ENCODE measurements at regions not wholly inside any gene's neighbourhood (a gene's known extent, or its start where the extent isn't known, plus 50 kb on each side); places are given as distances from the start of the nearest gene placed in this dataset.
A peak's percentile ranks its signal among the peaks of the same experiment; 100 is the strongest.

DNA sequence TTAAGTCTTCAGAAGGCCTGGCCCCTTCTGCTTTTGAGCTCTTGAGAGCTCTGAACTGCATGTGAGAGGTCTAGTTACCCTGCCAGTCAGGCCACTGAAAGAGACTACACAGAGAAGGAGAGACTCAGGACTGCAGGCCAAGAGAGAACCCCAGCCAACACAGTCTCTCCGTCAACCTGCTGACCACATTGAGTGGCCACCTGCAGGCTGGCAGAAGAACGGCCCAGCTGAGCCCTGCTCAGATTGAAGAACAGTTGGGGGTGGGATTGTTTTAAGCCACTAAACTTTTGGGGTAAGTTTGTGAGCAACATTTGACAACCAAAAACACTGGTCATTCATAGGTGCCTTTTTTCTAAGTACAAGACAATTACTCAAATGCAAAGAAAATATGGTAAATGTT, 273.5 kb upstream of the CCDC54 start:
- intact Hi-C loops (cut with DNase I), result no loop called here
- TF ChIP-seq, protein P1, sequence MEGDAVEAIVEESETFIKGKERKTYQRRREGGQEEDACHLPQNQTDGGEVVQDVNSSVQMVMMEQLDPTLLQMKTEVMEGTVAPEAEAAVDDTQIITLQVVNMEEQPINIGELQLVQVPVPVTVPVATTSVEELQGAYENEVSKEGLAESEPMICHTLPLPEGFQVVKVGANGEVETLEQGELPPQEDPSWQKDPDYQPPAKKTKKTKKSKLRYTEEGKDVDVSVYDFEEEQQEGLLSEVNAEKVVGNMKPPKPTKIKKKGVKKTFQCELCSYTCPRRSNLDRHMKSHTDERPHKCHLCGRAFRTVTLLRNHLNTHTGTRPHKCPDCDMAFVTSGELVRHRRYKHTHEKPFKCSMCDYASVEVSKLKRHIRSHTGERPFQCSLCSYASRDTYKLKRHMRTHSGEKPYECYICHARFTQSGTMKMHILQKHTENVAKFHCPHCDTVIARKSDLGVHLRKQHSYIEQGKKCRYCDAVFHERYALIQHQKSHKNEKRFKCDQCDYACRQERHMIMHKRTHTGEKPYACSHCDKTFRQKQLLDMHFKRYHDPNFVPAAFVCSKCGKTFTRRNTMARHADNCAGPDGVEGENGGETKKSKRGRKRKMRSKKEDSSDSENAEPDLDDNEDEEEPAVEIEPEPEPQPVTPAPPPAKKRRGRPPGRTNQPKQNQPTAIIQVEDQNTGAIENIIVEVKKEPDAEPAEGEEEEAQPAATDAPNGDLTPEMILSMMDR (IDR thresholded peaks at IDR 0.05), result no peak
- Histone ChIP-seq H3K27ac (no peak overlapping the region), H3K9me3 (no peaks in the 10 kb centered on the region), H3K36me3 (no peaks in the 10 kb centered on the region), H3K4me1 (no peaks in the 10 kb centered on the region), H3K4me3 (no peak overlapping the region), H3K27me3 (no peaks in the 10 kb centered on the region)
- FAIRE-seq (no peak), ATAC-seq (no peak), DNase-seq (no peak)
- 63 to 84% methylated on average over 2 of the region's 2 CpGs for whole genome bisulfite sequencing, 2 donors

DNA sequence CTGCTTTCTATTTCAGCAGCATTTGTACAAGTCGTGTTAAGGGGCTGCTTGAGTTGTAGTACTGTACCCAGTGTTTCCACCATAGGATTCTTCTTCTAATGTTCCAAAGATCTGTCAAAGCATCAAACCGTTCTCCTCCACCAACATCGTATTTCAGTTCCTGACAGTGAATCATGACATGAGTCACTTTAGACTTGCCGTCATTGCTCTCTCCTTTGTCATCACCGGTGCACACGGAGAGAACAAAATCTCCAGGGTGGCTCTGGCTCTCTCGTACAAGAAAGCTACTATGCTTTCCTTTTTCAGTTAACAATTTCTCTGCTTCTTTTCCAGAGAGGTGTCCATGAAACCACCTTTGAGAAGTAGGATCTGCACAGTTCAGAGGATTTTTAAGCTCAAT, 270.9 kb upstream of the CCDC54 start:
- H3K4me3 ChIP-seq, result no peak overlapping the region
- intact Hi-C loops (cut with DNase I), result no loop called here
- no peaks in the 10 kb centered on the region for H3K36me3 ChIP-seq
- FAIRE-seq (no peak), DNase-seq (no peak), ATAC-seq (no peak)
- no peak overlapping the region for H3K27ac ChIP-seq
- H3K9me3 ChIP-seq, result no peaks in the 10 kb centered on the region
- no peaks in the 10 kb centered on the region for H3K4me1 ChIP-seq
- TF ChIP-seq, protein P1 (IDR thresholded peaks at IDR 0.05), result no peak
- no peaks in the 10 kb centered on the region for H3K27me3 ChIP-seq
- 71 to 86% methylated on average over 7 of the region's 7 CpGs for WGBS, 2 donors

- H3K9me3 ChIP-seq, result no peaks in the 10 kb centered on the region
- ATAC-seq, result no peak
- peak in 1 of 6 donors; percentile 53 for DNase-seq
- TF ChIP-seq, protein P1 (IDR thresholded peaks at IDR 0.05), result no peak
- no peak overlapping the region for H3K27ac ChIP-seq
- intact Hi-C loops (cut with DNase I), result no loop called here
- no peaks in the 10 kb centered on the region for H3K4me1 ChIP-seq
- FAIRE-seq, result no peak
- H3K4me3 ChIP-seq, result no peak overlapping the region
- no peaks in the 10 kb centered on the region for H3K27me3 ChIP-seq
- H3K36me3 ChIP-seq, result no peaks in the 10 kb centered on the region
- 79 to 82% methylated on average over 8 of the region's 8 CpGs for WGBS, 2 donors
Measured at GRCh38 chr3:107106907-107107306, 270.3 kb upstream of the CCDC54 start.

DNA sequence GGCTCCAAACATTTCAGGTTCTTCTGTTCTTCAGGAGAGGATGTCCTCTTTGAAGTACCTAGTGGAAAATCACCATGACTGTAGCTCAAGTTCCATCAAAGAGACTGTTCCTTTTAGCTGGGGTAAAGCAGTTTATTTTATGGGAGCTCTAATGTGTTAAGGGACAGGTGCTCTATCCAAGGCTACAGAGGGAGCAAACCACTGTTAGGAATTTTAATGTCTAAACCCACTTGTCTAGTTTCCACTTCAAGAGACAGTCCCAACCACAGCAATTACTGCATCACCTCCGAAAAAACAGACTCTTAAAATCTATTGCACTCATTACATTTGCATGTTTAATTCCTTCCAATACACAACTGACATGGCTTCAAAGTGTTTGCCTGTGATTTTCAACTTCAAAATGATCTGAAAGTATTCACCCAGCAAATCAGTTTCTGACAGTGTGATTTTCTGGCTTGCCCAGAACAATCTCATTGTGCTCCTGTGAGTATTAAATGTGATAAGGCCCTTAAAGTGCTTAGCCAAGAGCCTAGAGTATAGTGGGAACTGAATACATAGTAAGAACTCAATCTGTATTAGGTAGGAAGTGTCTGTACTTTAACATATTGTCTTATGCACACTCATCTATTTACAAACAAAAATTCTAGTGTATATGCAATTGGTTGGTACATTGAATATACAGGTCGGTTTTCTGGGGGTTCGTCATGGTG, 266.5 kb upstream of the CCDC54 start:
- H3K27me3 ChIP-seq, result no peaks in the 10 kb centered on the region
- TF ChIP-seq, protein P1 (IDR thresholded peaks at IDR 0.05), result no peak
- no peak overlapping the region for H3K27ac ChIP-seq
- FAIRE-seq (no peak), ATAC-seq (no peak), DNase-seq (no peak)
- intact Hi-C loops (cut with DNase I), result no loop called here
- no peaks in the 10 kb centered on the region for H3K36me3 ChIP-seq
- H3K4me3 ChIP-seq, result no peak overlapping the region
- no peaks in the 10 kb centered on the region for H3K9me3 ChIP-seq
- WGBS, 2 donors, result 67 to 82% methylated on average over 3 of the region's 3 CpGs
- no peaks in the 10 kb centered on the region for H3K4me1 ChIP-seq

GRCh38 chr3:107111872-107112271, 265.4 kb upstream of the CCDC54 start:
- Histone ChIP-seq H3K27me3 (no peaks in the 10 kb centered on the region), H3K4me3 (no peak overlapping the region), H3K4me1 (no peaks in the 10 kb centered on the region), H3K27ac (no peak overlapping the region), H3K36me3 (no peaks in the 10 kb centered on the region), H3K9me3 (no peaks in the 10 kb centered on the region)
- intact Hi-C loops (cut with DNase I), result no loop called here
- TF ChIP-seq, protein P1 (IDR thresholded peaks at IDR 0.05), result no peak
- WGBS, 2 donors, result 70 to 84% methylated on average over 2 of the region's 2 CpGs
- DNase-seq (no peak), FAIRE-seq (no peak), ATAC-seq (no peak)

All from pancreas (tissue), 10 donors.